ENCODE measurements at regions not wholly inside any gene's neighbourhood (a gene's known extent, or its start where the extent isn't known, plus 50 kb on each side); places are given as distances from the start of the nearest gene placed in this dataset.
"Not testable (repeated sequence)": the region's sequence is repeated elsewhere in the genome, so short reads cannot be mapped to it uniquely, and the experiment has no call there.

DNA sequence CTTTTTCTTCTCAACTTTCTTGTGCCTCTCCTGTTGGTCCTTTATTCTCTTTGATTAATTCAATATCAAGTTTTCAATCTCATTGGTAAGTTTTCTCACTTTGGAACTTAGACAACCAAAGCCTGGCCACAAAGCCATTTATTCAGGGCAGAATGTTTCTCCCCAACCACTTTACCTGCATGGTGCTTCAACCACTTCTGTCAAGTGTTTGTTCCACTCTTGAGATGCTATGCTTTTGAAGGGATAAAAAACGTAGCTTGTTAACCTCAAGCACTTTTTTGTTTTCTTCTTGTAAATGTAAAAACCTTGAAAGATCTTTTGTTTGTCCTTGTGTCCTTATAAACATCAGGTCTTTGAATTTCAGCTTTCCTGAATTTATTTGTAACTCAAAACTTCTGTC lies 966.7 kb downstream of the MAT2B start:
- DNase-seq (ENCODE audit: low read depth in 4 of 4, low spot score in 1 of 4): no peak

- DNase-seq (ENCODE audit: low read depth in 4 of 4, low spot score in 1 of 4): no peak
Observed at GRCh38 chr5:164475339-164475977, 970.0 kb downstream of the MAT2B start.

DNA sequence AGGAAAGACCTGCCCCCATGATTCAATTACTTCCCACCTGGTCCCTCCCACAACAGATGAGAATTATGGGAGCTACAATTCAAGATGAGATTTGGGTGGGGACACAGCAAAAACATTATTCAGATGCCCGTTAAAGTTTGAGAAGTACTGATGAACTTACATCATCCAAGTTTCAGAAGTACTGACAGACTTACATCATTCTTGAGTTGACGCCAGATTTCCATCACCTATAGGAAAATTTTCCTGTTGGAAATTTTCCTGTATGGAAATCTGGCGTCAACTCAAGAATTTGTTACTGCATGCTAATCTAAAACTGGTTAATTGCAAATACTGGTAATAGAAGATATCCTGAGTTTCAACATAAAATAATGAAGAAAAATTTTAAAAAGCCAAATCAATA lies 975.9 kb downstream of the MAT2B start:
- no peak for DNase-seq (ENCODE audit: low read depth in 4 of 4, low spot score in 1 of 4)

GRCh38 chr5:164482351-164482750 lies 976.9 kb downstream of the MAT2B start:
- no peak for DNase-seq (ENCODE audit: low read depth in 4 of 4, low spot score in 1 of 4)

DNA sequence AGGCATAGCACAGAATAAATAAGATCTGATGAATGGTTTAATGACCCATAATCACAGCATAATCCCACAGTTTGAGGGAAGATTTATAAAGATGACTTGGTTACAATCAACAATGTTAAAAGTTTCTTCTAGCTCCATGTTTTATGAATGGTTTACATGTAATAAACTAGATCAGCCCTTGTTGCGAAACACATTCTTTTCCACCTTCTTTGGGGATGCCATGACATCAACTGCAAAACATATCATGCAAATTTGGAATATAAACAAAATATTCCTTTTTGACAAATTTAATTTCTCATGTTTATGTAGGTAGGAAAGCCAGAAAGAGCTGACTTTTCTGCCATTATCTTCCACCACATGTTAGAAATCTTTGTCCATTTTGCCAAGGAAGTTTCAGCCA lies 979.5 kb downstream of the MAT2B start:
- DNase-seq (ENCODE audit: low read depth in 4 of 4, low spot score in 1 of 4): no peak

- no peak for DNase-seq (ENCODE audit: low read depth in 4 of 4, low spot score in 1 of 4)
Observed at GRCh38 chr5:164487939-164488338, 982.5 kb downstream of the MAT2B start.

DNA sequence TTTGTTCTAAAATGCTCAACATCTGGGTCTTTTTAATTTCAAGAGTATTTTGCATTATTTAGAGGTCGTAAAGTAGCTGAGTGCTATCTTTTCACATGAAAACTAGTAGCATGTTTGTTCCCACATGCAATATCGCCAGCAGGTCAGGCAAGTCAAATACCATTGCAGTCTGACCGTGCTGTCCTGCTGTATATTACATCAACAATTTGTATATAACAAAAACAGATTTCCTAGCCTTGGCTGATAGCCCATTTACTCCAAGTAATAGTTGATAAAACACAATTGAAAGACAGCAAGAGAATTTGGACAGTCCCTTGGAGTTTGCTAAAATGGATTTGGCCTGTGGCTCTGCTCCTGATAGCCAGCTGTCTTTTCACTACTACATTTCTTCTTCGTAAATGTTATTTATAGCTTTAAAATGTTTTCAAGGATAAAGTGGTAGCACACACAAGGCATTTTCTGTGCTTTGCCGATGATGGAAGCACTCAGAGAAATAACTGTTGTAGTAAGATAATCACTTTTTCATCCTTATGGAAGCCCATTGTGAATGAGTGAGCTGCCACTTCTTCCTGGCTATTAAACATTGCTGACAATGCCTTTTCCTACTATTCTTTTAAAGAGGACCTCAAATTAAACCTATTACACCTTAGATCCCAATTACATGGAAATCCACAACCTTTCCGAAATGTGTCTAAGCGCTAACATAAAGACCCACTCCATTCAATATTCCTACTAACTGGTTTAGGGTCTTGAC lies 992.1 kb downstream of the MAT2B start:
- no peak for DNase-seq (ENCODE audit: low read depth in 4 of 4, low spot score in 1 of 4)

GRCh38 chr5:164498438-164498837 lies 993.0 kb downstream of the MAT2B start:
- DNase-seq (ENCODE audit: low read depth in 4 of 4, low spot score in 1 of 4): no peak

DNA sequence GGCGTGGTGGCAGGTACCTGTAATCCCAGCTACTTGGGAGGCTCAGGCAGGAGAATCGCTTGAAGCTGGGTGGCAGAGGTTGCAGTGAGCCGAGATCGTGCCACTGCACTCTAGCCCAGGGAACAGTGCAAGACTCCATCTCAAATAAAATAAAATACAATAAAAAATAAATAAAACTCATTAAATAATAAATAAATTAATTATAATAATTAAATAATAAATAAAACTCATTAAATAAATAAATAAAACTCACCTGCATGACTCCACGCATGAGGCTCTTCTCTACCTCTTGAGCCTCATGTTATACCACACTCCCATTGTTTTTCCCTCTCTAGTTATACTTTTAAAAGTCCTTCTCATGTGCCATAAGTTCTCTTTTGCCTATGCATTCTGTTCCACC lies 995.4 kb downstream of the MAT2B start:
- DNase-seq (ENCODE audit: low read depth in 4 of 4, low spot score in 1 of 4): no peak

- no peak for DNase-seq (ENCODE audit: low read depth in 4 of 4, low spot score in 1 of 4)
Observed at GRCh38 chr5:164501344-164501743, 995.9 kb downstream of the MAT2B start.

DNA sequence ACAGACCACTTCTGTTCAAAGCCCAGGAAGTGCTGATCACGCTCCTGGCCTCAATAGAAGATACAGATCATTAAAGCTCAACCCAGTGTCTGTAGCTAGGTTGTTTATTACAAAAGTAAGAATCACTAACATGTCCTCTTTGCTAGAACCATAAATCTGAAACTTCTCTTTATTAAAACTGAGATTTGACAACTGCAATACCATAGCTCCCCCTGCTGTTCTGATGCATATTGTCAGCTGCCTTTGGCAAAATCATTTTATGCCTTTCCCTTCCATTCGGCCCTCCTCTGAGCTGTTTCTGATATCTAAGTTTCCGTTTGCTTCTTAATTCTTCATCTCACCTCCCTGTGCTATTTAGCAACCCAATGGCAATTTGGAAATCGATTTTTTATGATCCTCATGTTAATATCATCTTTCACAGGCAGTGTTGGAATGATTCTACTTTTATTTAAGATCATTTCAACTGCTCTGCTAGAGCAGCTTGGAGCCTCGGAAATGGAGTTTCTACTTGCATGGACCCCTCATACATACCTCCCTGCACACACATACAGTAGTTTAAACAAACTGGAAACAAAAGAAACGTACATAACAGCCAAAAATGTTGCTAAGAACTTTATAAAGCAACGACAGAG lies 998.8 kb downstream of the MAT2B start:
- DNase-seq (ENCODE audit: low read depth in 4 of 4, low spot score in 1 of 4): peak in 1 of 4 experiments; percentile 2

- DNase-seq (ENCODE audit: low read depth in 4 of 4, low spot score in 1 of 4): no peak
Observed at GRCh38 chr5:164505791-164506190, 1000.4 kb downstream of the MAT2B start.

- no peak for DNase-seq (ENCODE audit: low read depth in 4 of 4, low spot score in 1 of 4)
Observed at GRCh38 chr5:164518067-164518740, 1012.8 kb downstream of the MAT2B start.

GRCh38 chr5:164518741-164519080 lies 1013.3 kb downstream of the MAT2B start:
- DNase-seq (ENCODE audit: low read depth in 4 of 4, low spot score in 1 of 4): no peak

DNA sequence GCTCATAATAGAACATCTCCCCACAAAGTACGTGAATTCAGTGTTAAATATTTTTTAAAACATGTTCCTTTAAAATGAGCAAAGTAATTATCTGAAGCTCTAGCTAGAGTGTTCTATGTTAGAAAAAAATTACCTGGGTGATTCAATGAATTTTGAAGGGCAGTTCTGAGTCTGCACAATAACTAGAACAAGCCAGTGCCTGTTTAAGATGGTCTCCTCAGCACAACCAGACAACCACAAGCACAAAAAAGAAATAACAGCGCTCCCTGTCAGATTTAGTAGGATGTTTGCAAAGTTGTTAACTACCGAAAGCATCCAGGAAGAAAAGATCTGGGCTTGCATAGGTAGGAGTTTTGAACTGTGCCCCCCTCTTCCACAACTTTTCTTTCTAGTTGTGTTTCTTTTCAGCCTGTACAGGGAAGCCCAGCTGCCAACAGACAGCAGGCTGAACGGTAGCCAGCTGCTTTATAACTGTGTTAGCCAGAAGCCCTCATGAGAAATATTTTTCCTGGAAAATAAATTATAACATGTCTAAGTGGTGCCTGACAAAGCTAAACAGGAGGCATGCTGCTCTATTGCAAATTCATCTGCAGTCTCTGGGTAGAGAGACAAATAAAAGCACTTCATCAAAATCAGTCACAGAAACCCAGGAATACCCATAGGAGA lies 1026.9 kb downstream of the MAT2B start:
- DNase-seq (ENCODE audit: low read depth in 4 of 4, low spot score in 1 of 4): no peak

DNA sequence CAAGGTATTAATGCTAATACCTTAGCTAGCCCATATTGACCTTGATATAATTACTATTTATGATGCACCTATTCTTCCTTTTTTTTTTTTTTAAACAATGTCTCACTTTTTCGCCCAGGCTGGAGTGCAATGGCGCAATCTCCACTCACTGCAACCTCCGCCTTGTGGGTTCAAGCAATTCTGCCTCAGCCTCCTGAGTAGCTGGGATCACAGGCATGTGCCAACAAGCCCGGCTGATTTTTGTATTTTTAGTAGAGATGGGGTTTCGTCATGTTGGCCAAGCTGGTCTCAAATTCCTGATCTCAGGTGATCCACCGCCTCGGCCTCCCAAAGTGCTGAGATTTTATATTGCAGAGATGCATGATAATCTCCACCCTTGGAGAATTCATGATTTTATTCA lies 1028.0 kb downstream of the MAT2B start:
- not testable (repeated sequence) for DNase-seq (ENCODE audit: low read depth in 4 of 4, low spot score in 1 of 4)

- no peak for DNase-seq (ENCODE audit: low read depth in 4 of 4, low spot score in 1 of 4)
Observed at GRCh38 chr5:164540174-164540573, 1034.8 kb downstream of the MAT2B start.

GRCh38 chr5:164545507-164545906 lies 1040.1 kb downstream of the MAT2B start:
- DNase-seq (ENCODE audit: low read depth in 4 of 4, low spot score in 1 of 4): no peak

DNA sequence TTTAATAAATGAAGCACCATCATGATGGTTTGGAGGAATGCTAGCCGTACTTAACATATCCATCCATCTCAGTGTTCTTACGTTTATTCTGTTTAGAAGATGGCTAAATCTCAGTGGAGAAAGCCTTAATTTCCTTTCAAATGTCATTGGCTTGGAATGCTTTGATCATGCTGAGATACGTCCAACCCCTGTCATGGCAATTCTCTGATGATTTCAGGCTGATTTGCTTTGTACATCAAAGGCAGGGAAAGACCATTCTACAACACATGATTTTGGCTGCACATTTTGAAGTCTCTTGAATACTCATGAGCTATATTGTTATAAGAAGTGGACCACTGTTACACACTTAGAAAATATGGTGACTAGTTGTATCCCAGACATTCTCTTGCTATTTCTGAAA lies 1048.4 kb downstream of the MAT2B start:
- no peak for DNase-seq (ENCODE audit: low read depth in 4 of 4, low spot score in 1 of 4)

GRCh38 chr5:164555809-164556208 lies 1050.4 kb downstream of the MAT2B start:
- DNase-seq (ENCODE audit: low read depth in 4 of 4, low spot score in 1 of 4): no peak

DNA sequence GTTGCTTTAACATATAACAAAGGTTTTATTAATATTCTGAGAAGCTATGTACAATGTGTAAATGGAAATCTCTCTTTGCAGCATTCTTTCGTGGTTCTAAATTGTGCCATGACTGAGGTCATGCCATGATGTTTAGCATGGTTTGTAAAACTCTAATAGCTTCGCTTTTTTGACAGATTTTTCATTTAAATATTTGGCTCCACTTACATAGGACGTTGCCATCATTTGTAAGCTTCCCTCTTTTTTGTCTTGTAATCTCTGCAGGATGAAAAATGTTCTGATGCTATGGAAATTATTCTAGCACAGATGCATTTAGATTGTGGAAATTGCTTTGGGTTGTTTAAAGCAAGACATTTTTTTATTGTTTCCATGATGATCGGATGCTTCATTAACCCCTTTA lies 1054.8 kb downstream of the MAT2B start:
- no peak for DNase-seq (ENCODE audit: low read depth in 4 of 4, low spot score in 1 of 4)
